OCI-LY1 (cell line): ENCODE measurements at regions not wholly inside any gene's neighbourhood (a gene's known extent, or its start where the extent isn't known, plus 50 kb on each side); places are given as distances from the start of the nearest gene placed in this dataset.

Experiments
- H2AFZ ChIP-seq: fragments of 200-600 bp; sonication (generic), shearing (Covaris generic); 2 replicates; pipeline ENCODE4 v1.6.0; 2014; ENCODE audit warnings: antibody characterized with exemption, mild to moderate bottlenecking, low read length
- H3F3A ChIP-seq: fragments of 200-600 bp; sonication (generic), shearing (Covaris generic); 2 replicates; pipeline ENCODE4 v1.6.0; 2014; ENCODE audit warnings: mild to moderate bottlenecking, antibody characterized with exemption, low read length, moderate library complexity; ENCODE audit not compliant: insufficient read depth
- H3K27ac ChIP-seq: fragments of 200-600 bp; sonication (generic); 2 replicates; pipeline ENCODE4 v1.5.1; 2014; ENCODE audit warnings: low read length, mixed run types, mild to moderate bottlenecking, low read depth; ENCODE audit not compliant: poor library complexity, severe bottlenecking
- H3K27me3 ChIP-seq: fragments of 200-600 bp; sonication (generic); 2 replicates; pipeline ENCODE4 v1.6.0; 2014; ENCODE audit warnings: antibody characterized with exemption, mild to moderate bottlenecking, low read length, moderate library complexity; ENCODE audit not compliant: insufficient read depth
- H3K36me3 ChIP-seq: fragments of 200-600 bp; sonication (generic); 2 replicates; pipeline ENCODE4 v1.6.1; 2014; ENCODE audit warnings: mild to moderate bottlenecking, antibody characterized with exemption, low read length, moderate library complexity, mixed read lengths; ENCODE audit not compliant: insufficient read depth
- H3K4me1 ChIP-seq: fragments of 200-600 bp; sonication (generic); 2 replicates; pipeline ENCODE4 v1.5.1; 2014; ENCODE audit warnings: mild to moderate bottlenecking, low read length, moderate library complexity; ENCODE audit not compliant: insufficient read depth, severe bottlenecking
- H3K4me2 ChIP-seq: fragments of 200-600 bp; sonication (generic), shearing (Covaris generic); 2 replicates; pipeline ENCODE4 v1.6.1; 2014; ENCODE audit warnings: low read length
- H3K4me3 ChIP-seq: fragments of 200-600 bp; sonication (generic); 2 replicates; pipeline ENCODE4 v1.5.1; 2014; ENCODE audit warnings: low read length, low read depth, mild to moderate bottlenecking, mixed read lengths; ENCODE audit not compliant: poor library complexity, severe bottlenecking
- H3K79me2 ChIP-seq: fragments of 200-600 bp; shearing (Covaris generic); 2 replicates; pipeline ENCODE4 v1.6.1; 2016; ENCODE audit warnings: mixed run types, low read length, mixed read lengths; ENCODE audit not compliant: insufficient read depth
- H3K9ac ChIP-seq: fragments of 200-600 bp; sonication (generic), shearing (Covaris generic); 2 replicates; pipeline ENCODE4 v1.6.1; 2014; ENCODE audit warnings: mild to moderate bottlenecking, low read length, mixed read lengths
- H3K9me2 ChIP-seq: fragments of 200-600 bp; sonication (generic), shearing (Covaris generic); 2 replicates; pipeline ENCODE4 v1.6.1; 2014; ENCODE audit warnings: low read depth, mild to moderate bottlenecking, low read length, mixed read lengths
- H3K9me3 ChIP-seq: fragments of 200-600 bp; shearing (Covaris generic); 2 replicates; pipeline ENCODE4 v1.6.1; 2014; ENCODE audit warnings: low read length, mixed read lengths
- H4K20me1 ChIP-seq: fragments of 200-600 bp; sonication (generic), shearing (Covaris generic); 2 replicates; pipeline ENCODE4 v1.6.0; 2016; ENCODE audit warnings: mild to moderate bottlenecking, low read length; ENCODE audit not compliant: insufficient read depth
- EZH2 ChIP-seq: fragments of 200-600 bp; sonication (generic), shearing (Covaris generic); IDR thresholded peaks from 2 replicates; pipeline ENCODE4 v1.8.0; 2017; ENCODE audit warnings: borderline replicate concordance, mixed run types, mild to moderate bottlenecking, antibody characterized with exemption, low read length, moderate library complexity, mixed read lengths
- TF ChIP-seq, protein P1 (sequence below): fragments of 200-600 bp; sonication (generic), shearing (Covaris generic); IDR thresholded peaks from 2 replicates; pipeline ENCODE4 v1.5.1; 2017; ENCODE audit warnings: mild to moderate bottlenecking, antibody characterized with exemption, low read length, moderate library complexity, mixed read lengths

DNA sequence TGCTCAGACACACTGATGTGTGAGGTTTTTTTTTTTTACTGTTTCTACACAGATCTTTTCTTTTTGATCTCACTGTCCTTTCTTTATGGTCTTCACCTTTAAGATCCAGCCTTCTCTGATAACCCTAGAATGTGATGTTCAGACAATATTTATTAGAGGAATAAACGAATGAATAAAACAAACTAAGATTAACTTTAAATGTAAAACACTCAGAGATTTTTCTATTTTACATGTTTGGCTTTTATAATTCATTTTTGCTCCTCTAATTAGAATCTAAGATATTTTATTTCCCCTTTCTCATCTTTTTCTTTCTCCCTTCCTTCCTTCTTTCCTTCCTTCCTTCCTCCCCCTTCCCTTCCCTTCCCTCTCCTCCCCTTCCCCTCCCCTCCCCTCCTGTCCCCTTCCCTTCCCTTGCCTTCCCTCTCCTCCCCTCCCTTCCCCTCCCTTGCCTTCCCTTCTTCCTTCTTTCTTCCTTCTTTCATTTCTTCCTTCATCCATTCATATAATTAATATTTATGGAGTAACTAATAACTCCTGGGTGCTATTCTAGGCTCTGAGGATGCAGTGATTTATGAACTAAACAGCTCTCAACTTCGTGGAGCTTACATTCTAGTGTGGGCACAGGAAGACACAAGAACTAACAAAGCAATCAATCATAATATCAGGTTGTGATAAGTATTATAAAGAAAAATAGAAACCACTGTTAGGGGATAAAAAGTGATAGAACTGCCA, 133.5 kb upstream of the TSHZ2 start:
- no peak overlapping the region for H3K4me3 ChIP-seq
- no peak for TF ChIP-seq EZH2
- TF ChIP-seq, protein P1, sequence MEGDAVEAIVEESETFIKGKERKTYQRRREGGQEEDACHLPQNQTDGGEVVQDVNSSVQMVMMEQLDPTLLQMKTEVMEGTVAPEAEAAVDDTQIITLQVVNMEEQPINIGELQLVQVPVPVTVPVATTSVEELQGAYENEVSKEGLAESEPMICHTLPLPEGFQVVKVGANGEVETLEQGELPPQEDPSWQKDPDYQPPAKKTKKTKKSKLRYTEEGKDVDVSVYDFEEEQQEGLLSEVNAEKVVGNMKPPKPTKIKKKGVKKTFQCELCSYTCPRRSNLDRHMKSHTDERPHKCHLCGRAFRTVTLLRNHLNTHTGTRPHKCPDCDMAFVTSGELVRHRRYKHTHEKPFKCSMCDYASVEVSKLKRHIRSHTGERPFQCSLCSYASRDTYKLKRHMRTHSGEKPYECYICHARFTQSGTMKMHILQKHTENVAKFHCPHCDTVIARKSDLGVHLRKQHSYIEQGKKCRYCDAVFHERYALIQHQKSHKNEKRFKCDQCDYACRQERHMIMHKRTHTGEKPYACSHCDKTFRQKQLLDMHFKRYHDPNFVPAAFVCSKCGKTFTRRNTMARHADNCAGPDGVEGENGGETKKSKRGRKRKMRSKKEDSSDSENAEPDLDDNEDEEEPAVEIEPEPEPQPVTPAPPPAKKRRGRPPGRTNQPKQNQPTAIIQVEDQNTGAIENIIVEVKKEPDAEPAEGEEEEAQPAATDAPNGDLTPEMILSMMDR: no peak
- no peak overlapping the region for H3K27ac ChIP-seq
- no peaks in the 10 kb centered on the region for H3K79me2 ChIP-seq
- no peak overlapping the region for H3K4me2 ChIP-seq
- H3K4me1 ChIP-seq: no peaks in the 10 kb centered on the region
- no peak overlapping the region for H3K9ac ChIP-seq
- H4K20me1 ChIP-seq: no peaks in the 10 kb centered on the region
- H3K9me3 ChIP-seq: no peaks in the 10 kb centered on the region
- no peak overlapping the region for H2AFZ ChIP-seq
- no peaks in the 10 kb centered on the region for H3F3A ChIP-seq
- H3K9me2 ChIP-seq: no peaks in the 10 kb centered on the region
- H3K27me3 ChIP-seq: peaks cover 3% of the 10 kb centered on the region; the same call in 1 of the 2 replicates
- H3K36me3 ChIP-seq: no peaks in the 10 kb centered on the region

DNA sequence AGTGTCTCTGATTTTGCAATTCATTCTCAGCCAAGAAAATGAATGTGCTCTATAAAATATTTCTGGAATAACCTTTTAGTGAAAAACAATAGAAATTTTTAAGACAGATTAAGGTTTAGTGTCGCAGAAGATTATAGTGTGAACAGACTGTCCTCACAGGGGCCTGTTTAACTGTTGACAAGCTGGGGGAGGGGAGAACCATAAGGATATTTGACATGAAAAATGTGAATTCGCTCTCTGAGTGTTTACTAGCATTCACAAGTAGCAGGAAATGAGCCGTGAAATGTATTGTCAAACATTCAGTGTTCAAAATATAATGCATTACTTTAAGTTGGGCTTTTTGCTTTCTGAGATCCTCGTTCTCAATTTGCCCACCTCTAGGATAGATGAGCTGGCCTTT, 134.8 kb upstream of the TSHZ2 start:
- Histone ChIP-seq H4K20me1 (no peaks in the 10 kb centered on the region), H3F3A (no peaks in the 10 kb centered on the region), H3K27ac (no peak overlapping the region), H3K27me3 (peaks cover 3% of the 10 kb centered on the region; the same call in 1 of the 2 replicates), H3K4me3 (no peak overlapping the region), H3K4me1 (no peaks in the 10 kb centered on the region), H2AFZ (no peak overlapping the region), H3K9ac (no peak overlapping the region), H3K9me2 (no peaks in the 10 kb centered on the region), H3K36me3 (no peaks in the 10 kb centered on the region), H3K4me2 (no peak overlapping the region), H3K79me2 (no peaks in the 10 kb centered on the region), H3K9me3 (no peaks in the 10 kb centered on the region)
- TF ChIP-seq EZH2: no peak
- TF ChIP-seq, protein P1: no peak

DNA sequence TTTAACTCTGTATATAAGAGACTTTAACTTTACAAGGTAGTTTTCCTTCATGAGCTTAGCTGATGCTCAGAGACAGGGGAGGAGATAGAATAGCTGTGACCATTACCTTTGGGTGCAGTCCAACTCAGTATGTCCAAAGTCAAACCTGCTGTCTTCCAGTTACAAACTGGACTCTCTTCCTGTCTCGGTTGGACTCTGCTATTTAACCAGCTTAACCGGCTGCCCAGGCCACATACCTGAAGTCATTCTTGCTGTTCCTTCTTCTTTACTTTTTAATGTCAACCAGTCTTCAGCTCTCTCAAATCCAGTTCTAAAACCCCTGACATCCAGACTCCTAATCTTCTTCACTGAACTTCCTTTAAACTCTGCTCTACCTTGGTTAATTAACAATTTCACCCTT, 138.3 kb upstream of the TSHZ2 start:
- Histone ChIP-seq H2AFZ (no peak overlapping the region), H3F3A (no peaks in the 10 kb centered on the region), H3K9me3 (no peaks in the 10 kb centered on the region), H3K4me1 (no peaks in the 10 kb centered on the region), H3K36me3 (no peaks in the 10 kb centered on the region), H3K9me2 (no peaks in the 10 kb centered on the region), H4K20me1 (no peaks in the 10 kb centered on the region), H3K27me3 (no peaks in the 10 kb centered on the region), H3K4me3 (no peak overlapping the region), H3K79me2 (no peaks in the 10 kb centered on the region), H3K27ac (no peak overlapping the region), H3K9ac (no peak overlapping the region), H3K4me2 (no peak overlapping the region)
- TF ChIP-seq EZH2: no peak
- TF ChIP-seq, protein P1: no peak
